OCI-LY3 (cell line): ENCODE measurements at regions not wholly inside any gene's neighbourhood (a gene's known extent, or its start where the extent isn't known, plus 50 kb on each side); places are given as distances from the start of the nearest gene placed in this dataset.

ENCODE experiments used
- CTCF ChIP-seq: fragments of 200-600, 300-600 bp; sonication (generic); IDR thresholded peaks from 2 replicates; pipeline ENCODE4 v1.5.1; 2014; ENCODE audit warnings: antibody characterized with exemption, low read length, low read depth
- EZH2phosphoT487 ChIP-seq: fragments of 200-600 bp; shearing (Covaris generic); IDR thresholded peaks from 2 replicates; pipeline ENCODE4 v1.6.1; 2018; ENCODE audit warnings: antibody characterized with exemption, mixed run types, low read depth

- TF ChIP-seq CTCF (no peak), EZH2phosphoT487 (no peak)
These were observed 571.5 kb downstream of the IRS1 start for GRCh38 chr2:226228080-226228479.
